ENCODE measurements at regions not wholly inside any gene's neighbourhood (a gene's known extent, or its start where the extent isn't known, plus 50 kb on each side); places are given as distances from the start of the nearest gene placed in this dataset.

- TF ChIP-seq POLR2A (IDR thresholded peaks at IDR 0.05), result no peak
- TF ChIP-seq, protein P1, sequence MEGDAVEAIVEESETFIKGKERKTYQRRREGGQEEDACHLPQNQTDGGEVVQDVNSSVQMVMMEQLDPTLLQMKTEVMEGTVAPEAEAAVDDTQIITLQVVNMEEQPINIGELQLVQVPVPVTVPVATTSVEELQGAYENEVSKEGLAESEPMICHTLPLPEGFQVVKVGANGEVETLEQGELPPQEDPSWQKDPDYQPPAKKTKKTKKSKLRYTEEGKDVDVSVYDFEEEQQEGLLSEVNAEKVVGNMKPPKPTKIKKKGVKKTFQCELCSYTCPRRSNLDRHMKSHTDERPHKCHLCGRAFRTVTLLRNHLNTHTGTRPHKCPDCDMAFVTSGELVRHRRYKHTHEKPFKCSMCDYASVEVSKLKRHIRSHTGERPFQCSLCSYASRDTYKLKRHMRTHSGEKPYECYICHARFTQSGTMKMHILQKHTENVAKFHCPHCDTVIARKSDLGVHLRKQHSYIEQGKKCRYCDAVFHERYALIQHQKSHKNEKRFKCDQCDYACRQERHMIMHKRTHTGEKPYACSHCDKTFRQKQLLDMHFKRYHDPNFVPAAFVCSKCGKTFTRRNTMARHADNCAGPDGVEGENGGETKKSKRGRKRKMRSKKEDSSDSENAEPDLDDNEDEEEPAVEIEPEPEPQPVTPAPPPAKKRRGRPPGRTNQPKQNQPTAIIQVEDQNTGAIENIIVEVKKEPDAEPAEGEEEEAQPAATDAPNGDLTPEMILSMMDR (IDR thresholded peaks at IDR 0.05), result no peak
These were observed 96.9 kb upstream of the SLC25A33 start for GRCh38 chr1:9442278-9442846.

Data from body of pancreas (tissue), 4 donors.